ENCODE measurements at regions not wholly inside any gene's neighbourhood (a gene's known extent, or its start where the extent isn't known, plus 50 kb on each side); places are given as distances from the start of the nearest gene placed in this dataset.
A peak's percentile ranks its signal among the peaks of the same experiment; 100 is the strongest.

DNA sequence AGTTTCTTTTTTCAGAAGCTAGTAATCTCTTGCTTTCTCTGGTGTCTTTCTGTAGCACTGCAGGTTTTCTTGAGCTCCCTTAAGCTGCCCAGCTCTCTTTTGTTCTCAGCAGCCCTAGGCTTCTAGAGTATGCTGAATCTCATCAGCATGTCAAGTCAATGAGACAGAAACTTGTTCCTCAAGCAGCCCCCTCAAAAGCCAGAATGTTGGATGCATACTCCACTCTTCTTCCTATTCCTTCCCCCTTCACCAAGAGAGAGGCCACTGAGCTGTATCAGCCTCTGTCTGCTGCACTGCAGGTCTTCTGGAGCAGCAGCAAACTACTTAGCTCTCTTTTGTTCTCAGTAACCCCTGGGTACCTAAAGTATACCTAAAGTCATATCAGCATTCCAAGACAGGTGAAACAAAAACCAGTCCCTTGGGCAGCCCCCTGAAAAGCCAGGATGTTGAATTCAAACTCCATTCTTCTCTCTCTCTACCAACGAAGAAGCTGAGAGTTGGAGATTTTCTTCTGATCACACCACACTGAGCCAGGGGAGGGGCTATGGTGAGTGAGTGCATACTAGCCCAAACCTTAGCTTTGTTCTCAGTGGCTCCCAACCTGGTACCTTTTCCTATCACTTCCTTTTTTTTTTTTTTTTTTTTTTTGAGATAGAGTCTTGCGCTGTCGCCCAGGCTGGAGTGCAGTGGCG is 73.3 kb upstream of the WAC start:
- Histone ChIP-seq H3K36me3 (replicated peaks in 1 of 2; ENCODE audit: control insufficient read depth in 1 of 2, insufficient read depth in 2 of 2, low read length in 2 of 2) (no peaks in the 10 kb centered on the region), H4K20me1 (ENCODE audit: insufficient read depth, low read length) (no peaks in the 10 kb centered on the region), H3K79me2 (ENCODE audit: insufficient read depth, low read length) (no peaks in the 10 kb centered on the region), H3K4me3 (replicated peaks in 1 of 3; ENCODE audit: insufficient read depth in 1 of 3, low read depth in 2 of 3, low read length in 3 of 3) (no peak overlapping the region), H3K9me3 (ENCODE audit: low read length) (no peaks in the 10 kb centered on the region), H3K4me1 (ENCODE audit: insufficient read depth, low read length) (no peaks in the 10 kb centered on the region), H3K9ac (ENCODE audit: insufficient read depth, low read depth, low read length) (no peak overlapping the region), H3K4me2 (ENCODE audit: low read depth, low read length) (no peak overlapping the region), H3K27me3 (ENCODE audit: control insufficient read depth in 1 of 2, insufficient read depth in 2 of 2, low read length in 2 of 2) (peaks cover 0 to 6% of the 10 kb centered on the region in 2 experiments; a peak in 1 of 5 replicates), H3K27ac (ENCODE audit: extremely low read length, insufficient read depth, low read length) (no peak overlapping the region), H2AFZ (ENCODE audit: low read length) (no peak overlapping the region)
- POLR2A ChIA-PET = no interaction called here
- CTCF ChIA-PET (ENCODE audit: low intra/inter-chr PET ratio, low total read pairs) = no interaction called here
- TF ChIP-seq LRRFIP1 (CRISPR knock-in tag; conservative IDR thresholded peaks at IDR 0.05) = no peak
- intact Hi-C loops (cut with micrococcal nuclease; ENCODE audit: unreplicated experiment) = no loop called here
- WGBS (ENCODE audit: low lambda C conversion rate) = 69% methylated on average over 4 of the region's 4 CpGs
- no peak for ATAC-seq
- DNase-seq (ENCODE audit: low spot score) = no peak
- no TSS peak for BruUV-seq (replicated peaks)
- FAIRE-seq = no peak
- in situ Hi-C loops (cut with HindIII; ENCODE audit: extremely low pct_ligation_motif_present, low pct_unique_long_range_greater_than_20kb) = no loop called here

DNA sequence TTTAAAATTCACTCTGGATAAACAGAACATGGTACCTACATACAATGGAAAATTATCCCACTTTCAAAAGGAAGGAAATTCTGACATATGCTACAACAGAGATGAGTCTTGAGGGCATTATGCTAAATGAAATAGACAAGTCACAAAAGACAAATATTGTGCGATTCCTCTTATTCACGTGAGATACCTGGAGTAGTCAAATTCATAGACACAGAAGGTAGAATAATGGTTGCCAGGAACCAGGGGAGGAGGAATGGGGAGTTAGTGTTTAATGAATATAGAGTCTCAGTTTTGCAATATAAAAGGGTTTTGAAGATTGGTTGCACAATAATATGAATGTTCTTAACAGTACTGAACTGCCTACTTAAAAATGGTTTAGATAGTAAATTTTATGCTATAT is 69.8 kb upstream of the WAC start:
- H3K9me3 ChIP-seq (ENCODE audit: low read length) = no peaks in the 10 kb centered on the region
- in situ Hi-C loops (cut with HindIII; ENCODE audit: extremely low pct_ligation_motif_present, low pct_unique_long_range_greater_than_20kb) (no loop called here), intact Hi-C loops (cut with micrococcal nuclease; ENCODE audit: unreplicated experiment) (no loop called here)
- no peak overlapping the region for H3K27ac ChIP-seq (ENCODE audit: extremely low read length, insufficient read depth, low read length)
- CTCF ChIA-PET (ENCODE audit: low intra/inter-chr PET ratio, low total read pairs) = no interaction called here
- no peaks in the 10 kb centered on the region for H4K20me1 ChIP-seq (ENCODE audit: insufficient read depth, low read length)
- no peak for ATAC-seq
- no peaks in the 10 kb centered on the region for H3K4me1 ChIP-seq (ENCODE audit: insufficient read depth, low read length)
- no peaks in the 10 kb centered on the region for H3K36me3 ChIP-seq (replicated peaks in 1 of 2; ENCODE audit: control insufficient read depth in 1 of 2, insufficient read depth in 2 of 2, low read length in 2 of 2)
- H2AFZ ChIP-seq (ENCODE audit: low read length) = no peak overlapping the region
- no peak overlapping the region for H3K9ac ChIP-seq (ENCODE audit: insufficient read depth, low read depth, low read length)
- no peak for FAIRE-seq
- H3K4me2 ChIP-seq (ENCODE audit: low read depth, low read length) = no peak overlapping the region
- H3K4me3 ChIP-seq (replicated peaks in 1 of 3; ENCODE audit: insufficient read depth in 1 of 3, low read depth in 2 of 3, low read length in 3 of 3) = no peak overlapping the region
- BruUV-seq (replicated peaks) = no TSS peak
- no peaks in the 10 kb centered on the region for H3K79me2 ChIP-seq (ENCODE audit: insufficient read depth, low read length)
- no peak for DNase-seq (ENCODE audit: low spot score)
- 23% methylated on average over 2 of the region's 2 CpGs for WGBS (ENCODE audit: low lambda C conversion rate)
- POLR2A ChIA-PET = no interaction called here
- 0 out of 5 replicates have a peak, but pooled peaks cover 0 to 6% of the 10 kb centered on the region in 2 experiments for H3K27me3 ChIP-seq (ENCODE audit: control insufficient read depth in 1 of 2, insufficient read depth in 2 of 2, low read length in 2 of 2)
- TF ChIP-seq ZNF687 (CRISPR knock-in tag; IDR thresholded peaks at IDR 0.05) (no peak), CEBPB (IDR thresholded peaks at IDR 0.05; ENCODE audit: borderline replicate concordance, low read depth, low read length) (0 out of 2 replicates have a peak, but pooled peaks have one; percentile 15)

Measured in HepG2 (cell line).